Caco-2 (cell line): ENCODE measurements at regions not wholly inside any gene's neighbourhood (a gene's known extent, or its start where the extent isn't known, plus 50 kb on each side); places are given as distances from the start of the nearest gene placed in this dataset.

ENCODE experiments used
- BruUV-seq: library from RNA; stranded (reverse); fragments of 400-500 nt; replicated peaks from 2 replicates; lab custom pipeline; 2021; lab: Mats Ljungman, UMichigan
- CTCF ChIA-PET: fragments of 300-600 bp; sonication (Branson Sonifier 250); formaldehyde crosslinking; loops from one replicate; lab custom pipeline; 2022; ENCODE audit warnings: antibody characterized with exemption; lab: Charles Lee
- POLR2A ChIA-PET: fragments of 300-600 bp; sonication (Branson Sonifier 250); formaldehyde crosslinking; loops from one replicate; lab custom pipeline; 2022; ENCODE audit warnings: antibody characterized with exemption; lab: Charles Lee
- DNase-seq, 2 experiments: peaks; one replicate each; pipeline versions ENCODE4 v3.0.0 to v3.0.0-alpha.2; 2020 to 2022
- H3K27me3 ChIP-seq: replicated peaks from 2 replicates; pipeline ENCODE4 v1.6.0; 2011; ENCODE audit warnings: low read length; ENCODE audit not compliant: control insufficient read depth, insufficient read depth
- H3K36me3 ChIP-seq: 2 replicates; pipeline ENCODE4 v1.5.1; 2011; ENCODE audit warnings: low read length; ENCODE audit not compliant: control insufficient read depth, insufficient read depth
- H3K4me1 ChIP-seq: fragments of 250-450 bp; sonication (Bioruptor Pico); 2 replicates; pipeline ENCODE4 v1.5.1; 2020; ENCODE audit warnings: mild to moderate bottlenecking
- H3K4me3 ChIP-seq: 2 replicates; pipeline ENCODE4 v1.5.1; 2011; ENCODE audit warnings: low read depth, mild to moderate bottlenecking, control low read depth, low read length
- H3K9me3 ChIP-seq: fragments of 250-450 bp; sonication (Bioruptor Pico); 2 replicates; pipeline ENCODE4 v1.5.1; 2020; ENCODE audit warnings: mild to moderate bottlenecking, moderate library complexity
- H3K27ac Mint-ChIP-seq: one replicate; pipeline ENCODE4 v1.8.0; 2022; ENCODE audit warnings: mixed read lengths; ENCODE audit not compliant: unreplicated experiment
- H3K27me3 Mint-ChIP-seq: one replicate; pipeline ENCODE4 v1.8.0; 2022; ENCODE audit warnings: mixed read lengths; ENCODE audit not compliant: insufficient read depth, unreplicated experiment
- H3K36me3 Mint-ChIP-seq: one replicate; pipeline ENCODE4 v1.8.0; 2022; ENCODE audit warnings: mild to moderate bottlenecking, mixed read lengths; ENCODE audit not compliant: insufficient read depth, unreplicated experiment
- H3K4me1 Mint-ChIP-seq: one replicate; pipeline ENCODE4 v1.8.0; 2022; ENCODE audit warnings: low read depth, mixed read lengths; ENCODE audit not compliant: unreplicated experiment
- H3K4me3 Mint-ChIP-seq: one replicate; pipeline ENCODE4 v1.8.0; 2022; ENCODE audit warnings: mild to moderate bottlenecking, moderate library complexity, mixed read lengths; ENCODE audit not compliant: unreplicated experiment
- H3K9me3 Mint-ChIP-seq: one replicate; pipeline ENCODE4 v1.8.0; 2022; ENCODE audit warnings: mixed read lengths; ENCODE audit not compliant: unreplicated experiment
- CTCF ChIP-seq, 2 experiments: fragments of 200-600 bp in 1 of 2; IDR thresholded peaks; 1 replicate in 1 of 2; 2 replicates in 1 of 2; pipeline versions ENCODE4 v1.5.1 to v1.8.0; 2011 to 2022; ENCODE audit warnings: antibody characterized with exemption in 1 of 2, control low read depth in 1 of 2, inconsistent platforms in 1 of 2, low read depth in 1 of 2, low read length in 1 of 2, mild to moderate bottlenecking in 1 of 2, moderate library complexity in 1 of 2; ENCODE audit not compliant: insufficient read depth in 1 of 2, severe bottlenecking in 1 of 2, unreplicated experiment in 1 of 2
- intact Hi-C: fragments of 100-400 bp; cut with micrococcal nuclease; formaldehyde crosslinking; loops from one replicate; pipeline ENCODE4 v1.10.0; 2022; ENCODE audit not compliant: unreplicated experiment

- DNase-seq = no peak
- no peaks in the 10 kb centered on the region for H3K9me3 Mint-ChIP-seq
- no peaks in the 10 kb centered on the region for H3K36me3 Mint-ChIP-seq
- CTCF ChIA-PET = no interaction called here
- H3K4me1 Mint-ChIP-seq = no peaks in the 10 kb centered on the region
- peaks cover 9% of the 10 kb centered on the region for H3K27me3 Mint-ChIP-seq
- no peak overlapping the region for H3K4me3 ChIP-seq
- no TSS peak for BruUV-seq
- H3K4me3 Mint-ChIP-seq = no peak overlapping the region
- H3K27me3 ChIP-seq = no peaks in the 10 kb centered on the region
- H3K9me3 ChIP-seq = no peaks in the 10 kb centered on the region
- POLR2A ChIA-PET = interaction anchor here (0.6 kb wide), 1 partner anchor 328 kb away, joined by 3 read pairs; no protein-coding TSS in a partner anchor
- intact Hi-C loops = no loop called here
- no peaks in the 10 kb centered on the region for H3K4me1 ChIP-seq
- no peaks in the 10 kb centered on the region for H3K36me3 ChIP-seq
- H3K27ac Mint-ChIP-seq = no peak overlapping the region
- no peak for TF ChIP-seq CTCF (IDR thresholded peaks at IDR 0.05; ENCODE audit: insufficient read depth in 1 of 2, low read depth in 1 of 2, low read length in 1 of 2, severe bottlenecking in 1 of 2, unreplicated experiment in 1 of 2)
Observed at GRCh38 chr13:111861319-111861718, 205.6 kb upstream of the SOX1 start.

GRCh38 chr13:111861766-111862366 lies 205.1 kb upstream of the SOX1 start:
- ChIA-PET POLR2A (interaction anchor here (0.6 kb wide), 1 partner anchor 329 kb away, joined by 3 read pairs; no protein-coding TSS in a partner anchor), CTCF (no interaction called here)
- no peaks in the 10 kb centered on the region for H3K9me3 ChIP-seq
- Mint-ChIP-seq H3K36me3 (no peaks in the 10 kb centered on the region), H3K27me3 (peaks cover 8% of the 10 kb centered on the region), H3K4me3 (no peak overlapping the region), H3K9me3 (no peaks in the 10 kb centered on the region), H3K4me1 (no peaks in the 10 kb centered on the region), H3K27ac (no peak overlapping the region)
- no peak for DNase-seq
- intact Hi-C loops = no loop called here
- no peaks in the 10 kb centered on the region for H3K36me3 ChIP-seq
- no peak for TF ChIP-seq CTCF (IDR thresholded peaks at IDR 0.05; ENCODE audit: insufficient read depth in 1 of 2, low read depth in 1 of 2, low read length in 1 of 2, severe bottlenecking in 1 of 2, unreplicated experiment in 1 of 2)
- no TSS peak for BruUV-seq
- no peaks in the 10 kb centered on the region for H3K27me3 ChIP-seq
- no peak overlapping the region for H3K4me3 ChIP-seq
- H3K4me1 ChIP-seq = no peaks in the 10 kb centered on the region

- Mint-ChIP-seq H3K4me1 (no peaks in the 10 kb centered on the region), H3K9me3 (peaks cover 11% of the 10 kb centered on the region), H3K27ac (no peak overlapping the region), H3K36me3 (no peaks in the 10 kb centered on the region), H3K4me3 (no peak overlapping the region), H3K27me3 (peaks cover 4% of the 10 kb centered on the region)
- TF ChIP-seq CTCF (IDR thresholded peaks at IDR 0.05; ENCODE audit: insufficient read depth in 1 of 2, low read depth in 1 of 2, low read length in 1 of 2, severe bottlenecking in 1 of 2, unreplicated experiment in 1 of 2) = no peak
- Histone ChIP-seq H3K4me1 (no peaks in the 10 kb centered on the region), H3K27me3 (no peaks in the 10 kb centered on the region), H3K4me3 (no peak overlapping the region), H3K9me3 (peaks cover 8% of the 10 kb centered on the region; the same call in 1 of the 2 replicates), H3K36me3 (no peaks in the 10 kb centered on the region)
- no TSS peak for BruUV-seq
- DNase-seq = no peak
- POLR2A ChIA-PET = no interaction called here
- CTCF ChIA-PET = no interaction called here
- intact Hi-C loops = no loop called here
Observed at GRCh38 chr13:111862836-111863815, 203.8 kb upstream of the SOX1 start.
